ENCODE measurements at regions not wholly inside any gene's neighbourhood (a gene's known extent, or its start where the extent isn't known, plus 50 kb on each side); places are given as distances from the start of the nearest gene placed in this dataset.

GRCh38 chr18:22538426-22538825, 120.7 kb upstream of the CTAGE1 start:
- peak in 1 of 42 donors; percentile 18 for DNase-seq
- intact Hi-C loops (cut with DNase I) = no loop called here

GRCh38 chr18:22539051-22539765, 121.5 kb upstream of the CTAGE1 start:
- DNase-seq = peak in 1 of 42 donors; percentile 16
- intact Hi-C loops (cut with DNase I) = no loop called here

DNA sequence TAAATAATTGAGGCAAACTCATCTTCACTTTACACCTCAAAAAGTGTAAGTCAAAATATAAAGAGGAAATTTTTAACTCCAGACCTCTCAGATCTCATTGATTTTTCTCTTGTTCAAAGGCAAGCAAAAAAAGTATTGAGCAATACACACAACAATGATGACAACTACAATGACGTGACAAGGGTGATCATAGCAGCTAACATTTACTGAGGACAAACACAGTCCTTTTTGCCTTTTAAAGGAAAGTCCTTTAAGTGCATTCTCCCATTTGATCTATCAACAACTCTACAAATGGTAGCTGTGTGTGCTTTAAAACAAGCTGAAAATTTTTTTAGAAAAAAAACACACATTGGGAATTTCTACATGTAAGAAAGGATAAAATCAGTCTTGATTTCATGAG, 123.5 kb upstream of the CTAGE1 start:
- intact Hi-C loops (cut with DNase I) = no loop called here
- no peak for DNase-seq

DNA sequence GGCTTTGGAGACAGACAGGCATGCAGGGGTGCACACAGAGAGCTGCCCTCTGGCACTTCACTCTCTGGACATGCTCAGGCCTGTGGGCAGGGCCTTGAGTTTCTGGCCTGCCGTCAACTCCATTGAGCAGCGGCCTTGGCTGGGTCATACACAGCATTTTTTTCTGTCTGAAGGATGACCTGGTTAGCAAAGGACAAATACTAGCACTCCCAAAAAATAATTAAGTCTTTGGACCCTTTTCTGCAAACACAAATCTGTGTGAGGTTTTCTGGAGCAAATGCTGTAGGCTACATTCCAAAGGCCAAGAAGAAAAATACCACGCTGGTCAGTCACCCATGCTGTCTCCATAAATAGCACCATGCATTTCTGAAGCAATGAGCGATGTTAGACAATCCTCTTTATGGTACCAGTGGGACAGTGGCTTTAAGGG, 124.7 kb upstream of the CTAGE1 start:
- intact Hi-C loops (cut with DNase I) = no loop called here
- peak in 6 of 42 donors; percentile 8 to 40 (median 12) for DNase-seq

DNA sequence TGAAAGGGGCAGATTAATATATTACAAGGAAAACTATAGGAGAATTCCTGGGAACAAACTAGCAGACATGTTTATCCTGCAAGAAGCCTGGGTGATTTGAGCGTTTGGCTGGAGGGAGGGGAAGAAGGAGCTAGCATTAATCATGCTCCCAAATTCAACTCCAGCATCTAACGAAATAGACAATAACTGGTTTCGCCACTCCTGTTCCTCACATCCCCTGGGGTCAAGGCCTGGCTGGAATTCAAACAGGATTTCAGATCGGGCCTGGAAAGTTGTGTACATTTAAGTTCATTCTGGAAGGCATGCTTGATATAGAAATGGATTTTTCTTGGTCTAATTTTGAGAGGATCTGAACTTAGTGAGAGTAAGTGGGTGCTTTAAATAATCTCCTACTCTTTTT, 126.1 kb upstream of the CTAGE1 start:
- intact Hi-C loops (cut with DNase I) = no loop called here
- no peak for DNase-seq

GRCh38 chr18:22544626-22545025, 126.9 kb upstream of the CTAGE1 start:
- intact Hi-C loops (cut with DNase I) = no loop called here
- no peak for DNase-seq

GRCh38 chr18:22545066-22545760, 127.5 kb upstream of the CTAGE1 start:
- intact Hi-C loops (cut with DNase I) = no loop called here
- no peak for DNase-seq

GRCh38 chr18:22546905-22547570, 129.3 kb upstream of the CTAGE1 start:
- DNase-seq = no peak
- intact Hi-C loops (cut with DNase I) = no loop called here

GRCh38 chr18:22547807-22548561, 130.3 kb upstream of the CTAGE1 start:
- intact Hi-C loops (cut with DNase I) = no loop called here
- DNase-seq = no peak

DNA sequence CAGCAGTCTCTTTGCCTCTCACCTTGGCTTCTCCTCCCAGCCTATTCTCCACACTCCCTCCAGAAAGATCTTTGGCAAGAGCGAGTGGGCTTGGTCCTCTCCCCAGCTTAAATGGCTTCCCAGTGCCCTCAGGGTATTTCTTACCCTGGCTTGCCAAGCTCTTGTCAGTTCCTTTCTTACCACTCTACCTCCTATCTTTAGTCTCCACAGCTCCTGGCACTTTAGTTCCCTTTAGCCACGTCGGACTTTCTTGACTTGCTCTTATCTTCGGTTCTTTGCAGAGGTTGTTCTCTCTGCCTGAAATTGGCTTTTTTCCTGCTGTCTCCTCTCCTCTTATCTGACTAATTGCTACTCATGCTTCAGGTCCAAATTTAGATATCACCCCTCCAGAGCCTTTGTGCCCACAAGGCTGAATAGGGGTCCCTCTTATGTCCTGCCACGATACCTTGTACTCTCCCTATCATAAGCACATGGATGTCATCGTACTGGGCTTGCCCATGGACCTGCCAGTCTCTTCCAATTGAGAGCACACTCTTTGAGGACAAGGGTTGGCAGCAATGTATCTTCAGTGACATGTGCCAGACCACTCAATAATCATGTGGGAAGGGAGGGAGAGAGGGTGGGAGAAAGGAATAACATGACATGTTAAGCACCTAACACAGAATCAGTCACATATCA, 131.7 kb upstream of the CTAGE1 start:
- intact Hi-C loops (cut with DNase I) = no loop called here
- DNase-seq = no peak

- peak in 3 of 42 donors; percentile 8 to 23 (median 14) for DNase-seq
- intact Hi-C loops (cut with DNase I) = no loop called here
Observed at GRCh38 chr18:22550366-22550765, 132.7 kb upstream of the CTAGE1 start.

DNA sequence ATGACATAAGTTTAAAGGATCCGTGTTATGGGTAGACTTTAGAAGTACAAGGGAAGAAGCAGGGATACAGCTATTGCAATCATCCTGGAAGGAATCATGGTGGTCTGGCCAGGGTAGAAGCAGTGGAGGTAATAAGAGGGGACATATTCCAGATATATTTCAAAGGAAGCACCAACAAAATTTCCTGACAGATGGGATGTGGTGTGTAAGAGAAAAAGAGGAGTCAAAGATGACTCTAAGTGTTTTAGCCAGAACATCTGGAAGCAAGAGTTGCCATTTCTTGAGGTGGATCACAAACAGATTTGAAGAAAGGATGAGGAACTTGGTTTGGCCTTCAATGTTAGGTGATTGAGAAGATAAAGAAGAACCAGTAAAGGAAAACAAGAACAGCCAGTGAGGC, 133.1 kb upstream of the CTAGE1 start:
- DNase-seq = no peak
- intact Hi-C loops (cut with DNase I) = no loop called here

DNA sequence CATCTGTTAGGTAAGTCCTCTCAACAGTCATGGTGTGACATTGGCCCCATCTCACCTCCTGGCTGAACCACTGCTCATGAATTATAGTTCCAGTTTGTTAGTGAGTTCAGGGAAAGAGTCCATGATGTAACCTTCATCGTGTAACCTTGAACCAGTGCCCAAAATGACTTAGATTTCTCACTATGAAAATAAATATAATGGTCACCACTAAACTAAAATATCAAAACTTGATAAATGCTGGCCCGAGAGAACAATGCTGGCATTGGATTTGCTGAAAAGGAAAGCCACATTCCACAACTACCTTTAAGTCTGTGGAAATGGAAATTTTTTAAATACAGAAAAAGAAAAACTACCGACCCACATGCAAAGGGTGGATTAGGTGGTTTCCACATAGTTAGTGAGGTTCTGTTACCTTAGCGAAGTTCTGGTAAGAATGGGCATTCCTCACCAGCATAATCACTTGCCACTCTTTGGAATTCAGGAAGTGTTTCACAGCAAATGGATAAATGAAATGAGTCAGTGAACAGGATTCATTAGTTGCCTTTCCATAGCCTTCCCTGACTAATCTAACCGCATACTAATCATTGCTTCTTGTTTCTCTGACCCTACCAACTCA, 133.9 kb upstream of the CTAGE1 start:
- DNase-seq = no peak
- intact Hi-C loops (cut with DNase I) = no loop called here

DNA sequence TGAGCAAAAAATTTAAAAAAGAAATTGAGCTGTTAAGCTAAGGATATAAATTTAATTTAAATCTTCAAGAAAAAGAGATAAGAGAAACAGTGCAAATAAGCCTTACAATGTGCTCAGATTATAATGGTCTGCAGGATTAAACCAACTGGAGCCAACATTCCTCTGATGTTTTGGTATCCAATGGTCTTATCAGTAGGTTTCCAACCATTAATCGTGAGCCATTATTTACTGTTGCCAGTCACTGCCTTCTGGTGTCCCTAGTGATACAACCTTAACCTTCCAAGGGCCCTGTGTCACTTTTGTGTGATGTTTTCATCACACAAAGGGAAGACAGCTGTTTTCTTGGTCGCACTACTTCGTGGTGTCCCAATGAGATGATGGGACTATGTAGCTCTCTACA, 134.5 kb upstream of the CTAGE1 start:
- intact Hi-C loops (cut with DNase I) = no loop called here
- no peak for DNase-seq

GRCh38 chr18:22552899-22553460, 135.3 kb upstream of the CTAGE1 start:
- no peak for DNase-seq
- intact Hi-C loops (cut with DNase I) = no loop called here

GRCh38 chr18:22556222-22557167, 138.8 kb upstream of the CTAGE1 start:
- peak in 1 of 42 donors; percentile 4 for DNase-seq
- intact Hi-C loops (cut with DNase I) = no loop called here

All from head of caudate nucleus (tissue), 42 donors.